ENCODE measurements at regions not wholly inside any gene's neighbourhood (a gene's known extent, or its start where the extent isn't known, plus 50 kb on each side); places are given as distances from the start of the nearest gene placed in this dataset.

DNA sequence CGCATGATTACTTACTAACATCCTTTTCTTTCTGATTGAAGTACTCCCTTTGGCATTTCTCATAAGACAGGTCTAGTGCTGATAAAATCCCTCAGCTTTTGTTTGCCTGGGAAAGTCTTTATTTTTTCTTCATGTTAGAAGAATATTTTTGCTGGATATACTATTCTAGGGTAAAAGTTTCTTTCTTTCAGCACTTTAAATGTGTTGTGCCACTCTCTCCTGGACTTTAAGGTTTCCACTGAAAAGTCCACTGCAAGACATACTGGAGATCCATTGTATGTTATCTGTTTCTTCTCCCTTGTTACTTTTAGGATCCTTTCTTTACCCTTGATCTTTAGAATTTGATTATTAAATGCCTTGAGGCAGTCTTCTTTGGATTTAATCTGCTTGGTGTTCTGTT, 796.7 kb downstream of the UQCRFS1 start:
- no peak overlapping the region for H2BK15ac ChIP-seq (ENCODE audit: low read length)
- no peak overlapping the region for H2AK5ac ChIP-seq (ENCODE audit: low read depth, low read length)
- H2AFZ ChIP-seq (ENCODE audit: low read length), result no peak overlapping the region
- no peak overlapping the region for H3K4ac ChIP-seq (ENCODE audit: low read length)
- no peak overlapping the region for H4K8ac ChIP-seq (ENCODE audit: low read depth, low read length)
- H4K91ac ChIP-seq (ENCODE audit: low read depth, low read length, poor library complexity), result no peak overlapping the region
- no peaks in the 10 kb centered on the region for H3K4me1 ChIP-seq (ENCODE audit: control insufficient read depth in 2 of 2, insufficient read depth in 1 of 2, low read depth in 1 of 2, low read length in 2 of 2)
- no peak overlapping the region for H3K18ac ChIP-seq (ENCODE audit: low read length)
- WGBS, 2 donors (ENCODE audit: extremely low coverage in 2 of 2, insufficient read length in 2 of 2, insufficient replicate concordance in 1 of 2), result no CpG with 5 or more reads among the region's 1 CpG
- H2BK12ac ChIP-seq (ENCODE audit: low read length), result no peak overlapping the region
- no peaks in the 10 kb centered on the region for H3K27me3 ChIP-seq (ENCODE audit: control insufficient read depth in 3 of 3, insufficient read depth in 3 of 3, low read depth in 1 of 3, low read length in 3 of 3)
- no peak overlapping the region for H3K9ac ChIP-seq (ENCODE audit: low read depth, low read length, poor library complexity)
- no peak for DNase-seq (ENCODE audit: low spot score)
- H3K79me1 ChIP-seq (ENCODE audit: low read depth, low read length), result no peaks in the 10 kb centered on the region
- no peaks in the 10 kb centered on the region for H3K9me3 ChIP-seq (replicated peaks in 1 of 2; ENCODE audit: control insufficient read depth in 2 of 2, insufficient read depth in 1 of 2, low read depth in 1 of 2, low read length in 2 of 2)
- no peak overlapping the region for H3K4me3 ChIP-seq (ENCODE audit: low read length in 2 of 2)
- no peak overlapping the region for H3K4me2 ChIP-seq (ENCODE audit: insufficient read depth, low read length, poor library complexity, severe bottlenecking)
- no peak overlapping the region for H2BK5ac ChIP-seq (ENCODE audit: low read length)
- no peak overlapping the region for H3K27ac ChIP-seq (replicated peaks; ENCODE audit: low read length)
- H3K23ac ChIP-seq (ENCODE audit: low read depth, low read length, poor library complexity), result no peak overlapping the region
- H2BK120ac ChIP-seq (ENCODE audit: low read depth, low read length), result no peak overlapping the region
- H3K14ac ChIP-seq (ENCODE audit: low read length), result no peak overlapping the region
- H3K36me3 ChIP-seq (replicated peaks in 1 of 2; ENCODE audit: control insufficient read depth in 2 of 2, insufficient read depth in 2 of 2, low read length in 2 of 2), result no peaks in the 10 kb centered on the region

- Histone ChIP-seq H3K36me3 (replicated peaks in 1 of 2; ENCODE audit: control insufficient read depth in 2 of 2, insufficient read depth in 2 of 2, low read length in 2 of 2) (no peaks in the 10 kb centered on the region), H3K9ac (ENCODE audit: low read depth, low read length, poor library complexity) (no peak overlapping the region), H2BK15ac (ENCODE audit: low read length) (no peak overlapping the region), H4K8ac (ENCODE audit: low read depth, low read length) (no peak overlapping the region), H2BK120ac (ENCODE audit: low read depth, low read length) (no peak overlapping the region), H3K23ac (ENCODE audit: low read depth, low read length, poor library complexity) (no peak overlapping the region), H3K4ac (ENCODE audit: low read length) (no peak overlapping the region), H3K9me3 (replicated peaks in 1 of 2; ENCODE audit: control insufficient read depth in 2 of 2, insufficient read depth in 1 of 2, low read depth in 1 of 2, low read length in 2 of 2) (no peaks in the 10 kb centered on the region), H3K4me3 (ENCODE audit: low read length in 2 of 2) (no peak overlapping the region), H3K4me1 (ENCODE audit: control insufficient read depth in 2 of 2, insufficient read depth in 1 of 2, low read depth in 1 of 2, low read length in 2 of 2) (no peaks in the 10 kb centered on the region), H2BK5ac (ENCODE audit: low read length) (no peak overlapping the region), H3K4me2 (ENCODE audit: insufficient read depth, low read length, poor library complexity, severe bottlenecking) (no peak overlapping the region), H3K27me3 (ENCODE audit: control insufficient read depth in 3 of 3, insufficient read depth in 3 of 3, low read depth in 1 of 3, low read length in 3 of 3) (no peaks in the 10 kb centered on the region), H3K79me1 (ENCODE audit: low read depth, low read length) (no peaks in the 10 kb centered on the region), H2BK12ac (ENCODE audit: low read length) (no peak overlapping the region), H2AFZ (ENCODE audit: low read length) (no peak overlapping the region), H2AK5ac (ENCODE audit: low read depth, low read length) (no peak overlapping the region), H4K91ac (ENCODE audit: low read depth, low read length, poor library complexity) (no peak overlapping the region), H3K18ac (ENCODE audit: low read length) (no peak overlapping the region), H3K14ac (ENCODE audit: low read length) (no peak overlapping the region), H3K27ac (replicated peaks; ENCODE audit: low read length) (no peak overlapping the region)
- no peak for DNase-seq (ENCODE audit: low spot score)
- WGBS, 2 donors (ENCODE audit: extremely low coverage in 2 of 2, insufficient read length in 2 of 2, insufficient replicate concordance in 1 of 2), result no CpG with 5 or more reads among the region's 3 CpGs
These were observed 798.2 kb downstream of the UQCRFS1 start for GRCh38 chr19:28414748-28415147.

DNA sequence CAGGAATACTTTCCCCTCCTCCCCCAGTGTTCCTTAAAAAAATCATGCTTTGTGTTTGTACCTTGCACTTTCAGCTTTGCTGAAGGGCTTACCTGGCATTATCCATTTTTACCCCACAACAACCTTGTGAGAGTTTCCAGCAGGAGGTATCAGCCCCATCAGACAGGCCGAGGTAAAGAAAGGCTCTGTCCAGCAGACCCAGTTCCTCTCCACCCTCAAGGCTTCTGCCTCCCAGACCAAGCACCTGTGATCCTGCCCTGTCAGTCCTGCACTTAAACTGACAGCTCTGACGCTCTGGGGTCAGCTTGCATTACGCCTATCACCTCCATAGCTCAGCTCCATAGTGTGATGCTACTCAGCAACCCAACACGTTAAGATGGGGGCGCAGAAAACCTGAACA, 803.1 kb downstream of the UQCRFS1 start:
- no peak for DNase-seq (ENCODE audit: low spot score)
- Histone ChIP-seq H3K4ac (ENCODE audit: low read length) (no peak overlapping the region), H3K9me3 (replicated peaks in 1 of 2; ENCODE audit: control insufficient read depth in 2 of 2, insufficient read depth in 1 of 2, low read depth in 1 of 2, low read length in 2 of 2) (no peaks in the 10 kb centered on the region), H3K27ac (replicated peaks; ENCODE audit: low read length) (no peak overlapping the region), H3K4me2 (ENCODE audit: insufficient read depth, low read length, poor library complexity, severe bottlenecking) (no peak overlapping the region), H3K4me3 (ENCODE audit: low read length in 2 of 2) (no peak overlapping the region), H3K14ac (ENCODE audit: low read length) (no peak overlapping the region), H3K27me3 (ENCODE audit: control insufficient read depth in 3 of 3, insufficient read depth in 3 of 3, low read depth in 1 of 3, low read length in 3 of 3) (no peaks in the 10 kb centered on the region), H3K23ac (ENCODE audit: low read depth, low read length, poor library complexity) (no peak overlapping the region), H2BK120ac (ENCODE audit: low read depth, low read length) (no peak overlapping the region), H2AK5ac (ENCODE audit: low read depth, low read length) (no peak overlapping the region), H3K79me1 (ENCODE audit: low read depth, low read length) (no peaks in the 10 kb centered on the region), H4K91ac (ENCODE audit: low read depth, low read length, poor library complexity) (no peak overlapping the region), H3K9ac (ENCODE audit: low read depth, low read length, poor library complexity) (no peak overlapping the region), H2BK5ac (ENCODE audit: low read length) (no peak overlapping the region), H2AFZ (ENCODE audit: low read length) (no peak overlapping the region), H3K36me3 (replicated peaks in 1 of 2; ENCODE audit: control insufficient read depth in 2 of 2, insufficient read depth in 2 of 2, low read length in 2 of 2) (no peaks in the 10 kb centered on the region), H3K18ac (ENCODE audit: low read length) (no peak overlapping the region), H2BK15ac (ENCODE audit: low read length) (no peak overlapping the region), H4K8ac (ENCODE audit: low read depth, low read length) (no peak overlapping the region), H2BK12ac (ENCODE audit: low read length) (no peak overlapping the region), H3K4me1 (ENCODE audit: control insufficient read depth in 2 of 2, insufficient read depth in 1 of 2, low read depth in 1 of 2, low read length in 2 of 2) (peaks cover 0 to 4% of the 10 kb centered on the region in 2 donors)
- no CpG with 5 or more reads among the region's 5 CpGs for WGBS, 2 donors (ENCODE audit: extremely low coverage in 2 of 2, insufficient read length in 2 of 2, insufficient replicate concordance in 1 of 2)

- Histone ChIP-seq H3K14ac (ENCODE audit: low read length) (no peak overlapping the region), H3K18ac (ENCODE audit: low read length) (no peak overlapping the region), H2BK12ac (ENCODE audit: low read length) (no peak overlapping the region), H3K4ac (ENCODE audit: low read length) (no peak overlapping the region), H3K79me1 (ENCODE audit: low read depth, low read length) (no peaks in the 10 kb centered on the region), H3K27ac (replicated peaks; ENCODE audit: low read length) (no peak overlapping the region), H3K36me3 (replicated peaks in 1 of 2; ENCODE audit: control insufficient read depth in 2 of 2, insufficient read depth in 2 of 2, low read length in 2 of 2) (no peaks in the 10 kb centered on the region), H3K27me3 (ENCODE audit: control insufficient read depth in 3 of 3, insufficient read depth in 3 of 3, low read depth in 1 of 3, low read length in 3 of 3) (no peaks in the 10 kb centered on the region), H3K4me1 (ENCODE audit: control insufficient read depth in 2 of 2, insufficient read depth in 1 of 2, low read depth in 1 of 2, low read length in 2 of 2) (peaks cover 0 to 4% of the 10 kb centered on the region in 2 donors), H3K9ac (ENCODE audit: low read depth, low read length, poor library complexity) (no peak overlapping the region), H4K91ac (ENCODE audit: low read depth, low read length, poor library complexity) (no peak overlapping the region), H3K4me3 (ENCODE audit: low read length in 2 of 2) (no peak overlapping the region), H2BK15ac (ENCODE audit: low read length) (no peak overlapping the region), H3K23ac (ENCODE audit: low read depth, low read length, poor library complexity) (no peak overlapping the region), H2BK120ac (ENCODE audit: low read depth, low read length) (no peak overlapping the region), H2BK5ac (ENCODE audit: low read length) (no peak overlapping the region), H3K4me2 (ENCODE audit: insufficient read depth, low read length, poor library complexity, severe bottlenecking) (no peak overlapping the region), H2AK5ac (ENCODE audit: low read depth, low read length) (no peak overlapping the region), H2AFZ (ENCODE audit: low read length) (no peak overlapping the region), H3K9me3 (replicated peaks in 1 of 2; ENCODE audit: control insufficient read depth in 2 of 2, insufficient read depth in 1 of 2, low read depth in 1 of 2, low read length in 2 of 2) (no peaks in the 10 kb centered on the region), H4K8ac (ENCODE audit: low read depth, low read length) (no peak overlapping the region)
- no peak for DNase-seq (ENCODE audit: low spot score)
- no CpG with 5 or more reads among the region's 2 CpGs for WGBS, 2 donors (ENCODE audit: extremely low coverage in 2 of 2, insufficient read length in 2 of 2, insufficient replicate concordance in 1 of 2)
These were observed 806.0 kb downstream of the UQCRFS1 start for GRCh38 chr19:28406966-28407365.

Measured in neuronal stem cell (in vitro differentiated cells).